Fibroblast of pulmonary artery (primary cell): ENCODE measurements at regions not wholly inside any gene's neighbourhood (a gene's known extent, or its start where the extent isn't known, plus 50 kb on each side); places are given as distances from the start of the nearest gene placed in this dataset.
A peak's percentile ranks its signal among the peaks of the same experiment; 100 is the strongest.

Experiments
- DNase-seq: peaks from one replicate; pipeline ENCODE4 v3.0.0-alpha.2; 2010; ENCODE audit warnings: low read depth
- H3K4me3 ChIP-seq: replicated peaks from 2 replicates; pipeline ENCODE4 v1.5.1; 2011; ENCODE audit warnings: low read depth, mild to moderate bottlenecking, control low read depth, low read length, moderate library complexity
- TF ChIP-seq, protein P1 (sequence below): IDR thresholded peaks from 2 replicates; pipeline ENCODE4 v1.5.1; 2011; ENCODE audit warnings: mild to moderate bottlenecking, control low read depth, low read length, inconsistent platforms; ENCODE audit errors: missing control alignments

DNA sequence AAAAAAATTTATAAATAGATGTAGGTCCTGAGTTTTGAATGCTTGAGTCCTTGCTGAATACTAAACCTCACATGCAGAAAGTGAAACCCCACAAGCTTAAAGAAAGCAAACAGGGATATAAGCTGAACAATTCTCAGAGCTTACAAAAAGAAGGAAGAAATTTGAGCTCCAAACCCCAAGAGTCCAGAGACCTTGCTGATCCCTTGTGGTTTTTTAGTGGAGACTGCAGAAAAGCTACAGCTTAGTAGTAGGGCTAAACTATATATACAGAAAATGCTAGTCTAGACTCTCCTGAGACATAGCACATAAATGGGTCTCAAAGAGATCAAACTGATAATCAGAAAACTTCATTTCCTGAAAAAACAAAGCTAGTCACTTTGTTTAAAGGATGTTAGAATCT lies 1548.1 kb upstream of the ZEB2 start:
- TF ChIP-seq, protein P1, sequence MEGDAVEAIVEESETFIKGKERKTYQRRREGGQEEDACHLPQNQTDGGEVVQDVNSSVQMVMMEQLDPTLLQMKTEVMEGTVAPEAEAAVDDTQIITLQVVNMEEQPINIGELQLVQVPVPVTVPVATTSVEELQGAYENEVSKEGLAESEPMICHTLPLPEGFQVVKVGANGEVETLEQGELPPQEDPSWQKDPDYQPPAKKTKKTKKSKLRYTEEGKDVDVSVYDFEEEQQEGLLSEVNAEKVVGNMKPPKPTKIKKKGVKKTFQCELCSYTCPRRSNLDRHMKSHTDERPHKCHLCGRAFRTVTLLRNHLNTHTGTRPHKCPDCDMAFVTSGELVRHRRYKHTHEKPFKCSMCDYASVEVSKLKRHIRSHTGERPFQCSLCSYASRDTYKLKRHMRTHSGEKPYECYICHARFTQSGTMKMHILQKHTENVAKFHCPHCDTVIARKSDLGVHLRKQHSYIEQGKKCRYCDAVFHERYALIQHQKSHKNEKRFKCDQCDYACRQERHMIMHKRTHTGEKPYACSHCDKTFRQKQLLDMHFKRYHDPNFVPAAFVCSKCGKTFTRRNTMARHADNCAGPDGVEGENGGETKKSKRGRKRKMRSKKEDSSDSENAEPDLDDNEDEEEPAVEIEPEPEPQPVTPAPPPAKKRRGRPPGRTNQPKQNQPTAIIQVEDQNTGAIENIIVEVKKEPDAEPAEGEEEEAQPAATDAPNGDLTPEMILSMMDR, result no peak
- no peak for DNase-seq
- H3K4me3 ChIP-seq, result no peak overlapping the region

DNA sequence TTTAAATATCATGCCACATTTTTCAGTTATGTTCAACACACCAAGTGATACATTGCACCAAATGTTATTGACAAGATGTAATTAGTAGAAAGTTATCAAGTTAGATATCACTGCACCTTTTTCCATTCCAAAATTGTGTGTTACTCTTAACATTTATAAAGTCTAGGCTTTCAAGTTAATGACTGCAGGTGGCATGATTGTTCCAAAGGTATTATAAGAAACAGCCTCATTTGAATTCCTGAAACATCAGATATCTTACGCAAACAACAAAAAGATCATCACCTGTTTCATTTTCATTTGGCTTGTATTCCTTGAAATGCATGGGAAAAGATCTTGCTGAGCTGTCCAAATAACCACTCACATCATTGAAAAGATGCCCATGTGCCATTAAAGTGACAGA lies 1528.2 kb upstream of the ZEB2 start:
- H3K4me3 ChIP-seq, result no peak overlapping the region
- TF ChIP-seq, protein P1, result no peak
- no peak for DNase-seq

DNA sequence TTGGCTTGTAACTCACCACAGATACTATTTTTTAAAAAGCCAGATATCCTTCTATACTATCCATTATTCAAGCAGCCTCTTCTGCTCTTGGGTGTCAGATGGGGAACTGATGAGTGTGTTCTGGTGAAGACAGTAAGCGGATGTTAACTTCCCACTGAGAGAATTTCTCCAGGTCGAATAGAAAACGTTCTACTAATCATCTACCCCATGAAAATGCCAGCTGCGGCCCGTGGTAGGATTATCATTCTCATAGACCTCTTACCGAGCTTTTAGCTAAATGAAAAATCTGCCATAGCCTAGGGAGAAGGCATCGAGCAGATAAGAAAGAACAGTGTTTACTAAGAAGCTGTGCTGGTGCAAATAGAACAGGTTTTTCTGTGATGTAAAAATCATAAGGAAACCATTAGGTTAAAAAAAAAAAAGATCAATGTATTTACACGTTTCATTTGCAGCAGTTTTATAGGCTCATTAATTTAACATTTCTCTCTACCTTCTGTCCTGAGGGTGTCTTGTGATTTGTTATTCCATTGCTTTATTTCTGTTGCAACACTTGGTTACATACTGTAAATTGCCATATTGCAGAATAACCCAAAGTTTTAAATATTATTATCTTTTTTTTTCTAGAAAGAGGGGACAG lies 1521.5 kb upstream of the ZEB2 start:
- DNase-seq, result no peak
- TF ChIP-seq, protein P1, result no peak
- no peak overlapping the region for H3K4me3 ChIP-seq

DNA sequence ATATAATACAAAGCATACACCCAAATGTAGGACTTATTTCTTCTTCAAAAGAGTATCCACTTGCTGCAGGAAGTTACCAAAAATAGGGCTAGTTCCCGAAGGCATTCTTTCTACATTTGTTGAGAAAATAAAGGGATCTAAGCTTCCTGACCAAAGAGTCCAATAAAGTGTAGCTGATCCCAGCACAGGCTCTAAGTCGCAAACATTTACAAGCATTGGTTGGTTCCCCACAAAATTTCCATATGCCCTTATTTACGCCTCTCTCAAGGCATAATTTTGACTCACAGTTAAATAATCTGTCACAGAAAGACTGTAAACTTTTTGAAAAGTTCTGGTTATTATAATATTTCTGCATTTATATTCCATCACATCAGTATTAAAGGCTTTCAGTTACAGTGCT lies 1520.1 kb upstream of the ZEB2 start:
- no peak overlapping the region for H3K4me3 ChIP-seq
- no peak for DNase-seq
- TF ChIP-seq, protein P1, result no peak

DNA sequence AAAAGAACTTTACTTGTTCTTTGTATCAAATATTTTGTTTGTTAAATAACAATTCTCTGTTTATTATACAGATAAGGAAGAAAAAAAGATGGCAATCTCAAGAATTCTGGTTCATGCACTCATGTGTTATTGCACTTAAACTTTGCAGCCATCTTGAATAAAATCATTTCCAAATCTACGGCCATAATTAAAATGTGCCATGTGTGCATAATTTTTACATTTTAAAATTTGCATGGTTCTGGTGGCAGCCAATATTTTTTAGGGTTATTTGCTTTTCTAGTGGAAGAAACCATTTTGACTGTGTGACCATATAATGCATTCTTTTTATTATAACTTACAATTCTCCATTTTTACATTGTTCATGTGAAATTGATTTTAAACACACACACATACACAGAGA lies 1518.1 kb upstream of the ZEB2 start:
- TF ChIP-seq, protein P1, result no peak
- DNase-seq, result no peak
- no peak overlapping the region for H3K4me3 ChIP-seq

DNA sequence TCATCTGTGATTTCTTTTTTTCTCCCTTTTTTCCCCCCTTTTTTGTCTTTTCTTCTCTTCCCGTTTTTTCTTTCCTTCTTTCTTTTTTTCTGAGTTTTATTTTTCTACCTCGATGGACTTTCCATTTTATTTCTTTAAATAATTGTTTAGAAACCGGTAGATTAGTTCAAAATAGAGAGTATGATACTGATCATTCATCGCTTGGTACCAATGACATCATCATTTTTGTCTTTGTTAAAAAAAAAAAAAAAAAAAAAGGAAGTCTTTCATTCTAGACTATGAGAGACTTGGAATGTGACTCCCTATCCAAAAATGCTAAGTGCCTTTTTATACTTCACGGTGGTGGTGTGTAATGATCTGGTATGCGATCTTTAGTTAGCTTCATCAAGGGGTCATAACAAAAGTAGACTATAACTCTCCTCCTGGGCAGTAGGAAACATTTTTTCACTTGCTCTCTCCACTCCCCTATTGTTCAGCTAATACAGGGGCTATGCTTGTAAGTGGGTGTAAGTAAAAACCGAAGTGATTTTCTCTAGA lies 1517.5 kb upstream of the ZEB2 start:
- H3K4me3 ChIP-seq, result no peak overlapping the region
- TF ChIP-seq, protein P1, result no peak
- DNase-seq, result no peak

DNA sequence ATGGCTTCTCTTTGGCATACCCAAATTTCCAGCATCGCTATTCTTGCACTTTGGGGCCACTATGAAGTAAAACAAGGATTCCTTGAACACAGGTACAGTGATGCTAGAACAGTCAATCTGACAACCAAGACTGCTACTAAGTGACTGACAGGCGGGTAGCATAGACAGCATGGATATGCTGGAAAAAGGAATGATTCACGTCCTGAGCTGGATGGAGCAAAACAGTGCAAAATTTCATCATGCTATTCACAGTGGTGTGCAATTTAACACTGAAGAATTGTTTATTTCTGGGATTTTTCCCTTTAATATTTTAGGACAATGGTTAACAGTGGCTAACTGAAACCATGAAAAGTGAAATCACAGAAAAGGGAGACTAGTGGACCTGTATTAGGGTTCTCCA lies 1511.2 kb upstream of the ZEB2 start:
- H3K4me3 ChIP-seq, result no peak overlapping the region
- DNase-seq, result peak; percentile 3
- TF ChIP-seq, protein P1, result no peak
